GM23338 (cell line): ENCODE measurements at regions not wholly inside any gene's neighbourhood (a gene's known extent, or its start where the extent isn't known, plus 50 kb on each side); places are given as distances from the start of the nearest gene placed in this dataset.
"Not testable (repeated sequence)": the region's sequence is repeated elsewhere in the genome, so short reads cannot be mapped to it uniquely, and the experiment has no call there.

ENCODE experiments used
- ATAC-seq: fragments of 200-7000 bp; cut with Tn5 transposase; 3 replicates; pipeline ENCODE4 v1.9.1; 2020
- DNase-seq: peaks from one replicate; pipeline ENCODE4 v3.0.0-alpha.2; 2015; ENCODE audit warnings: low spot score
- H2AFZ ChIP-seq: fragments of 200-600 bp; sonication (generic); 2 replicates; pipeline ENCODE4 v1.8.0; 2016; ENCODE audit warnings: antibody characterized with exemption, mild to moderate bottlenecking, moderate library complexity
- H3F3A ChIP-seq: fragments of 200-600 bp; sonication (generic); replicated peaks from 2 replicates; pipeline ENCODE4 v1.8.0; 2017; ENCODE audit warnings: antibody characterized with exemption, mixed run types, low read depth
- H3K27ac ChIP-seq: fragments of 200-600 bp; sonication (generic); 2 replicates; pipeline ENCODE4 v1.6.1; 2016; ENCODE audit warnings: low read depth
- H3K27me3 ChIP-seq: fragments of 200-600 bp; sonication (generic); 2 replicates; pipeline ENCODE4 v1.8.0; 2016; ENCODE audit warnings: mild to moderate bottlenecking, mixed run types, moderate library complexity; ENCODE audit not compliant: insufficient read depth
- H3K36me3 ChIP-seq: fragments of 200-600 bp; sonication (generic); 2 replicates; pipeline ENCODE4 v1.8.0; 2016; ENCODE audit warnings: mild to moderate bottlenecking; ENCODE audit not compliant: insufficient read depth
- H3K4me1 ChIP-seq: fragments of 200-600 bp; sonication (generic); 2 replicates; pipeline ENCODE4 v1.8.0; 2016; ENCODE audit warnings: mild to moderate bottlenecking, moderate library complexity; ENCODE audit not compliant: insufficient read depth
- H3K4me2 ChIP-seq: fragments of 200-600 bp; sonication (generic); 2 replicates; pipeline ENCODE4 v1.7.1; 2017; ENCODE audit warnings: mixed run types
- H3K4me3 ChIP-seq: fragments of 200-600 bp; sonication (generic); 2 replicates; pipeline ENCODE4 v1.6.1; 2016; ENCODE audit warnings: mixed run types
- H3K79me2 ChIP-seq: fragments of 200-600 bp; sonication (generic); replicated peaks from 2 replicates; pipeline ENCODE4 v1.8.0; 2017; ENCODE audit warnings: mild to moderate bottlenecking; ENCODE audit not compliant: insufficient read depth
- H3K9me2 ChIP-seq: fragments of 200-600 bp; sonication (generic); 2 replicates; pipeline ENCODE4 v1.8.0; 2017; ENCODE audit not compliant: insufficient read depth
- H4K20me1 ChIP-seq: fragments of 200-600 bp; sonication (generic); replicated peaks from 2 replicates; pipeline ENCODE4 v1.8.0; 2017; ENCODE audit warnings: mild to moderate bottlenecking; ENCODE audit not compliant: insufficient read depth
- H3K27ac Mint-ChIP-seq: 2 replicates; pipeline ENCODE4 v1.8.0; 2020; ENCODE audit warnings: inconsistent platforms, mild to moderate bottlenecking, moderate library complexity, mixed read lengths
- H3K27me3 Mint-ChIP-seq: 3 replicates; pipeline ENCODE4 v1.8.0; 2022; ENCODE audit warnings: low read depth, mild to moderate bottlenecking, moderate library complexity, mixed read lengths, inconsistent platforms; ENCODE audit not compliant: insufficient read depth, poor library complexity
- H3K36me3 Mint-ChIP-seq: 3 replicates; pipeline ENCODE4 v1.8.0; 2021; ENCODE audit warnings: low read depth, mild to moderate bottlenecking, inconsistent platforms, moderate library complexity, mixed read lengths
- H3K4me1 Mint-ChIP-seq: 3 replicates; pipeline ENCODE4 v1.8.0; 2020; ENCODE audit warnings: mild to moderate bottlenecking, inconsistent platforms, mixed read lengths
- H3K4me3 Mint-ChIP-seq: 3 replicates; pipeline ENCODE4 v1.8.0; 2021; ENCODE audit warnings: moderate library complexity, mild to moderate bottlenecking, inconsistent platforms, mixed read lengths
- H3K9me3 Mint-ChIP-seq: 3 replicates; pipeline ENCODE4 v1.8.0; 2020; ENCODE audit warnings: moderate library complexity, mild to moderate bottlenecking, inconsistent platforms, mixed read lengths
- CTCF ChIP-seq, 2 experiments: fragments of 200-600 bp in 1 of 2; sonication (generic) in 1 of 2; conservative IDR thresholded peaks; 2 replicates each; pipeline versions ENCODE4 v1.5.1 to v1.6.1; 2016 to 2017; ENCODE audit warnings: antibody characterized with exemption in 2 of 2, low read depth in 2 of 2, mild to moderate bottlenecking in 2 of 2, moderate library complexity in 1 of 2
- EZH2phosphoT487 ChIP-seq: fragments of 200-600 bp; sonication (generic); IDR thresholded peaks from one replicate; pipeline ENCODE4 v1.8.1; 2018; ENCODE audit warnings: antibody characterized with exemption; ENCODE audit not compliant: unreplicated experiment
- ZNF114 ChIP-seq: fragments of 250-450 bp; sonication (Bioruptor Pico); IDR thresholded peaks from 2 replicates; pipeline ENCODE4 v1.5.0; 2020; ENCODE audit warnings: mild to moderate bottlenecking, moderate library complexity

- Histone ChIP-seq H3K9me2 (no peaks in the 10 kb centered on the region), H3K27me3 (no peaks in the 10 kb centered on the region), H3K4me1 (no peaks in the 10 kb centered on the region), H3K27ac (no peak overlapping the region), H2AFZ (no peak overlapping the region), H3K36me3 (no peaks in the 10 kb centered on the region), H3F3A (no peaks in the 10 kb centered on the region), H3K4me3 (no peak overlapping the region), H4K20me1 (no peaks in the 10 kb centered on the region), H3K4me2 (no peak overlapping the region), H3K79me2 (no peaks in the 10 kb centered on the region)
- Mint-ChIP-seq H3K4me3 (no peak overlapping the region), H3K36me3 (no peaks in the 10 kb centered on the region), H3K27me3 (peaks cover 3% of the 10 kb centered on the region), H3K4me1 (no peaks in the 10 kb centered on the region), H3K27ac (no peak overlapping the region), H3K9me3 (no peaks in the 10 kb centered on the region; the same call in 2 of the 3 replicates)
- ATAC-seq (no peak), DNase-seq (no peak)
- no peak for TF ChIP-seq ZNF114 (CRISPR knock-in tag)
These were observed 160.5 kb downstream of the RNASET2 start for GRCh38 chr6:166795879-166796278.

- ATAC-seq, H3K4me3 Mint-ChIP-seq, H3F3A ChIP-seq, H3K27ac ChIP-seq, H3K4me1 Mint-ChIP-seq, H3K4me3 ChIP-seq, DNase-seq, H3K27me3 ChIP-seq, H2AFZ ChIP-seq, H3K36me3 ChIP-seq, H3K27me3 Mint-ChIP-seq, H3K79me2 ChIP-seq, H3K4me1 ChIP-seq, H3K27ac Mint-ChIP-seq, H3K4me2 ChIP-seq, H4K20me1 ChIP-seq, H3K9me2 ChIP-seq: not testable (repeated sequence)
- peaks cover 17% of the 10 kb centered on the region for H3K36me3 Mint-ChIP-seq
- peaks cover 25% of the 10 kb centered on the region for H3K9me3 Mint-ChIP-seq
These were observed 163.8 kb upstream of the RPS6KA2 start for GRCh38 chr6:166790808-166791207.

- Mint-ChIP-seq H3K36me3 (peaks cover 17% of the 10 kb centered on the region), H3K9me3 (peaks cover 25% of the 10 kb centered on the region)
- H4K20me1 ChIP-seq, H3F3A ChIP-seq, H3K79me2 ChIP-seq, H3K27ac Mint-ChIP-seq, H3K4me1 Mint-ChIP-seq, H3K4me3 ChIP-seq, H3K27me3 Mint-ChIP-seq, DNase-seq, H3K4me1 ChIP-seq, H3K4me2 ChIP-seq, H3K4me3 Mint-ChIP-seq, H3K36me3 ChIP-seq, ATAC-seq, H3K27me3 ChIP-seq, H3K9me2 ChIP-seq, H2AFZ ChIP-seq, H3K27ac ChIP-seq: not testable (repeated sequence)
These were observed 161.9 kb upstream of the RPS6KA2 start for GRCh38 chr6:166788846-166789529.

- Histone ChIP-seq H3F3A (no peaks in the 10 kb centered on the region), H3K27me3 (no peaks in the 10 kb centered on the region), H2AFZ (no peak overlapping the region), H3K4me3 (no peak overlapping the region), H4K20me1 (no peaks in the 10 kb centered on the region), H3K27ac (no peak overlapping the region), H3K4me2 (no peak overlapping the region), H3K36me3 (no peaks in the 10 kb centered on the region), H3K4me1 (no peaks in the 10 kb centered on the region), H3K9me2 (no peaks in the 10 kb centered on the region), H3K79me2 (no peaks in the 10 kb centered on the region)
- ATAC-seq: no peak; the same call in 2 of the 3 replicates
- H3K36me3 Mint-ChIP-seq: peaks cover 17% of the 10 kb centered on the region
- peak; percentile 85 for DNase-seq
- peaks cover 25% of the 10 kb centered on the region for H3K9me3 Mint-ChIP-seq
- TF ChIP-seq CTCF (conservative IDR thresholded peaks at IDR 0.05; ENCODE audit: low read depth in 2 of 2) (peak; percentile 74 to 93), EZH2phosphoT487 (no peak)
- H3K4me1 Mint-ChIP-seq: no peaks in the 10 kb centered on the region; the same call in 2 of the 3 replicates
- peaks cover 2% of the 10 kb centered on the region for H3K27me3 Mint-ChIP-seq
- no peak overlapping the region for H3K27ac Mint-ChIP-seq
- no peak overlapping the region for H3K4me3 Mint-ChIP-seq
These were observed 159.7 kb upstream of the RPS6KA2 start for GRCh38 chr6:166786704-166787293.
